Calu3 (cell line): ENCODE measurements at regions not wholly inside any gene's neighbourhood (a gene's known extent, or its start where the extent isn't known, plus 50 kb on each side); places are given as distances from the start of the nearest gene placed in this dataset.

Source experiments
- BruUV-seq: library from RNA; stranded (reverse); fragments of 400-500 nt; replicated peaks from 2 replicates; lab custom pipeline; 2021; lab: Mats Ljungman, UMichigan
- CTCF ChIA-PET: fragments of 300-600 bp; sonication (Branson Sonifier 250); formaldehyde crosslinking; loops from one replicate; lab custom pipeline; 2022; ENCODE audit warnings: antibody characterized with exemption; lab: Charles Lee
- DNase-seq: peaks from one replicate; pipeline ENCODE4 v3.0.0; 2022
- H3K27ac Mint-ChIP-seq: one replicate; pipeline ENCODE4 v1.8.0; 2022; ENCODE audit warnings: mixed read lengths; ENCODE audit not compliant: unreplicated experiment
- H3K27me3 Mint-ChIP-seq: one replicate; pipeline ENCODE4 v1.8.0; 2022; ENCODE audit warnings: mixed read lengths; ENCODE audit not compliant: unreplicated experiment
- H3K36me3 Mint-ChIP-seq: one replicate; pipeline ENCODE4 v1.8.0; 2022; ENCODE audit warnings: mild to moderate bottlenecking, moderate library complexity, mixed read lengths; ENCODE audit not compliant: insufficient read depth, unreplicated experiment
- H3K4me1 Mint-ChIP-seq: one replicate; pipeline ENCODE4 v1.8.0; 2022; ENCODE audit warnings: mild to moderate bottlenecking, low read depth, mixed read lengths; ENCODE audit not compliant: unreplicated experiment
- H3K4me3 Mint-ChIP-seq: one replicate; pipeline ENCODE4 v1.8.0; 2022; ENCODE audit warnings: mild to moderate bottlenecking, low read depth, moderate library complexity, mixed read lengths; ENCODE audit not compliant: unreplicated experiment
- H3K9me3 Mint-ChIP-seq: one replicate; pipeline ENCODE4 v1.8.0; 2022; ENCODE audit warnings: low read depth, mixed read lengths; ENCODE audit not compliant: unreplicated experiment
- intact Hi-C: fragments of 100-400 bp; cut with micrococcal nuclease; formaldehyde crosslinking; loops from one replicate; pipeline ENCODE4 v1.10.0; 2022; ENCODE audit not compliant: unreplicated experiment
- TF ChIP-seq, protein P1 (sequence below): fragments of 200-600 bp; IDR thresholded peaks from one replicate; pipeline ENCODE4 v1.8.0; 2022; ENCODE audit warnings: antibody characterized with exemption; ENCODE audit not compliant: unreplicated experiment

DNA sequence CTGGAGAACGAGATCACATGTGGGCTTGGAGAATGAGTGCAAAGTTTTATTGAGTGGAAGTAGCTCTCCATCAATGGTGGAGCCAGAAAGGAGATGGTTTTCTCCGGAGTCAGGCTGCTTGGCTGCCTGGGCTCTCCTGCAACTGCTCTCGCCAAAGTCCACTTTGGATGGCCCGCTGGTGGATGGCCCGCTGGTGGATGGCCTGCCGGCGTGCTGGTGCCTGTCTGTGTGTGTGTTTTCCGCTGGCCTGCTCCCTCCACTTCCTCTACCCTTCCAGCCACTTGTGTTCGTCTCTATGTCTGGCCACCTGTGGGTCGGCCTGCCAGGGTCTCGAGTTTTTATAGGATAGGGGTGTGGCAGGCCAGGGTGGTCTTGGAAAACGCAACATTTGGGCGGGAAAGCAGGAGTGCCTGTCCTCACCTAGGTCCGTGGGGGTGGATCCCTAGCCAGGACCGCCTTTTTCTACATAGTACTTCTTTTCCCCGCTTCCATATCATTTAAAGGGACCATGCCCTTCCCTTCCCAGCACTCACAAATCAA is 1292.1 kb upstream of the PIK3C3 start:
- Mint-ChIP-seq H3K36me3 (no peaks in the 10 kb centered on the region), H3K4me1 (no peaks in the 10 kb centered on the region), H3K27ac (no peak overlapping the region), H3K4me3 (no peak overlapping the region), H3K9me3 (peaks cover 10% of the 10 kb centered on the region), H3K27me3 (no peaks in the 10 kb centered on the region)
- TF ChIP-seq, protein P1, sequence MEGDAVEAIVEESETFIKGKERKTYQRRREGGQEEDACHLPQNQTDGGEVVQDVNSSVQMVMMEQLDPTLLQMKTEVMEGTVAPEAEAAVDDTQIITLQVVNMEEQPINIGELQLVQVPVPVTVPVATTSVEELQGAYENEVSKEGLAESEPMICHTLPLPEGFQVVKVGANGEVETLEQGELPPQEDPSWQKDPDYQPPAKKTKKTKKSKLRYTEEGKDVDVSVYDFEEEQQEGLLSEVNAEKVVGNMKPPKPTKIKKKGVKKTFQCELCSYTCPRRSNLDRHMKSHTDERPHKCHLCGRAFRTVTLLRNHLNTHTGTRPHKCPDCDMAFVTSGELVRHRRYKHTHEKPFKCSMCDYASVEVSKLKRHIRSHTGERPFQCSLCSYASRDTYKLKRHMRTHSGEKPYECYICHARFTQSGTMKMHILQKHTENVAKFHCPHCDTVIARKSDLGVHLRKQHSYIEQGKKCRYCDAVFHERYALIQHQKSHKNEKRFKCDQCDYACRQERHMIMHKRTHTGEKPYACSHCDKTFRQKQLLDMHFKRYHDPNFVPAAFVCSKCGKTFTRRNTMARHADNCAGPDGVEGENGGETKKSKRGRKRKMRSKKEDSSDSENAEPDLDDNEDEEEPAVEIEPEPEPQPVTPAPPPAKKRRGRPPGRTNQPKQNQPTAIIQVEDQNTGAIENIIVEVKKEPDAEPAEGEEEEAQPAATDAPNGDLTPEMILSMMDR, result no peak
- intact Hi-C loops, result no loop called here
- BruUV-seq, result no TSS peak
- CTCF ChIA-PET, result no interaction called here
- no peak for DNase-seq

DNA sequence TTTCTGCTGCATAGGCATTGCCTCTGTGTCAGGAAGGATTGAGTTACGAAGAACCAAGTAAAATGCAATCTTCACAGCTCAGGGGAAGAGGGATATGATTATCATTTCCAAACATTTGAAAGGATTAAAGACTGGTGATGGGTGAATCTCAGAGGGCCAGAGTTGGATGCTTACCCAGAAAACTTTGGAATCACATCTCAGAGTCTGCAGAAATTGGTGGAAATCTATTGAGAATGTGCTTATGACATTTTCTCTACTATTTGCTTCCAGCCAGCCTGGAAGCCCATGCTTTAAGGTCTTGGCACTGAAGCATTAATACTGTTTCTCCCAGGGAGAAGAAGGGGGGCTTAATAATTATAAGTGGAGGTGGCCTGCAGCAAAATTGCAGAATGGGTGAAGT is 1301.4 kb upstream of the PIK3C3 start:
- CTCF ChIA-PET, result no interaction called here
- BruUV-seq, result no TSS peak
- TF ChIP-seq, protein P1, result no peak
- no peak for DNase-seq
- H3K4me1 Mint-ChIP-seq, result no peaks in the 10 kb centered on the region
- H3K9me3 Mint-ChIP-seq, result peaks cover 12% of the 10 kb centered on the region
- H3K36me3 Mint-ChIP-seq, result no peaks in the 10 kb centered on the region
- intact Hi-C loops, result no loop called here
- no peak overlapping the region for H3K4me3 Mint-ChIP-seq
- H3K27me3 Mint-ChIP-seq, result no peaks in the 10 kb centered on the region
- H3K27ac Mint-ChIP-seq, result no peak overlapping the region

DNA sequence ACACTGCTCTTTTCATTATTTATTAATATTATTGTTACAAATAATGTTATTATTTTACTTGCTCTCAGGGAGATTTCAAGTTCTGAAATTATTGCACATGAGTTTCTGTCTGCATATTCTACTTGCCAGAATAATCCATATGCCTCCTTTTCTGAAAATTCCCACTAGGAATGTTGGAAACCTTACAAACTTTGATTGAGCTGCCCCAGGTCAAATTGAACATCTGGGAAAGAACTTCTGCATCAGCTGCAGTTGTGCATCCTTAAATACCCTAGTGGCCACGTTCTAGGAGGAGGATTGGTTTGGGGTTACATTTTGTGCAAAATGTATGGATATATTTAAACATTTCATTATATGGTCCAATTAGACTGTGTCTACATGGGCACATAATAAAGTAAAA is 1302.7 kb upstream of the PIK3C3 start:
- H3K4me1 Mint-ChIP-seq, result no peaks in the 10 kb centered on the region
- H3K27ac Mint-ChIP-seq, result no peak overlapping the region
- H3K36me3 Mint-ChIP-seq, result no peaks in the 10 kb centered on the region
- intact Hi-C loops, result no loop called here
- CTCF ChIA-PET, result no interaction called here
- no peak for DNase-seq
- no peaks in the 10 kb centered on the region for H3K27me3 Mint-ChIP-seq
- peaks cover 10% of the 10 kb centered on the region for H3K9me3 Mint-ChIP-seq
- TF ChIP-seq, protein P1, result no peak
- H3K4me3 Mint-ChIP-seq, result no peak overlapping the region
- BruUV-seq, result no TSS peak

DNA sequence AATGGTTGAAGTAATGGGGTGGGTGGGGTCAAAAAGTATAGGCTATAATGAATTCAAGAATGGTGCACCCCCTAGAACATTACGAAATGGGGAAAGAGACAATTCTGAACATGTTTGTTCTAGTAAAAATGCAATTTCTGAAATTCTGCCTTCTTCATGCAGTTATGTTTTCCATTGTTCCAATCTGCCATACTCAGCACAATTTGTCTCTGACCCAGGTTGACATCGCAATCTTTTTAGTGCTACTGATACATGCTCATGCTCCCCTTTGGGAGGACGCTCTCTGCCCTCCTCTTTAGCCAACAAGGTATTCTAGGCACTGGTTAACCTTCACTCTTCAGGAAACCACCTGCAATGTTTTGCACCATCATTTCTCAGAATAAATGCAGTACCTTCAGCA is 1303.9 kb upstream of the PIK3C3 start:
- no peak overlapping the region for H3K27ac Mint-ChIP-seq

More for the DNA sequence above, 1303.9 kb upstream of the PIK3C3 start:
- no peaks in the 10 kb centered on the region for H3K36me3 Mint-ChIP-seq
- TF ChIP-seq, protein P1, result no peak
- no peak for DNase-seq
- BruUV-seq, result no TSS peak
- CTCF ChIA-PET, result no interaction called here
- intact Hi-C loops, result no loop called here
- H3K27me3 Mint-ChIP-seq, result no peaks in the 10 kb centered on the region
- no peaks in the 10 kb centered on the region for H3K4me1 Mint-ChIP-seq
- no peak overlapping the region for H3K4me3 Mint-ChIP-seq
- peaks cover 10% of the 10 kb centered on the region for H3K9me3 Mint-ChIP-seq
